A549 (cell line): ENCODE measurements at regions not wholly inside any gene's neighbourhood (a gene's known extent, or its start where the extent isn't known, plus 50 kb on each side); places are given as distances from the start of the nearest gene placed in this dataset.

Experiments
- ATAC-seq, 2 experiments: fragments of 200-7000 bp in 1 of 2; fragments of >200 bp in 1 of 2; cut with Nextera tagmentation in 1 of 2; cut with Tn5 transposase in 1 of 2; 3 replicates each; pipeline versions ENCODE4 v1.8.0 to v1.9.1; 2018 to 2020; ENCODE audit warnings: mild to moderate bottlenecking in 1 of 2, moderate library complexity in 1 of 2
- CTCF ChIA-PET: fragments of 300-600 bp; sonication (Branson Sonifier 250); formaldehyde crosslinking; extraction: SDS; loops from one replicate; lab custom pipeline; 2021; ENCODE audit warnings: antibody characterized with exemption, inconsistent platforms; lab: Yijun Ruan, JAX
- POLR2A ChIA-PET: fragments of 350-600 bp; formaldehyde crosslinking; extraction: SDS; loops from one replicate; lab custom pipeline; 2021; ENCODE audit warnings: antibody characterized with exemption, inconsistent platforms; lab: Yijun Ruan, JAX
- DNase-seq, 2 experiments: peaks; one replicate each; pipeline versions ENCODE4 v3.0.0 to v3.0.0-alpha.2; 2011 to 2016; ENCODE audit warnings: low read depth in 1 of 2, low spot score in 1 of 2
- FAIRE-seq: peaks from 2 replicates; lab custom pipeline; 2011; peaks lifted over from hg19 to GRCh38; lab: Jason Lieb, UNC
- H3K27ac ChIP-seq, 2 experiments: fragments of >200 bp; sonication (Bioruptor Twin); formaldehyde crosslinking; 3 replicates each; pipeline ENCODE4 v1.5.1; 2016 to 2017
- H3K4me1 ChIP-seq: fragments of >200 bp; sonication (Bioruptor Twin); formaldehyde crosslinking; 3 replicates; pipeline ENCODE4 v1.6.1; 2016
- H3K4me2 ChIP-seq: fragments of >200 bp; sonication (Bioruptor Twin); formaldehyde crosslinking; 3 replicates; pipeline ENCODE4 v1.6.1; 2016
- H3K4me3 ChIP-seq: fragments of >200 bp; sonication (Bioruptor Twin); formaldehyde crosslinking; 3 replicates; pipeline ENCODE4 v1.5.1; 2016
- H3K9me3 ChIP-seq: fragments of >200 bp; sonication (Bioruptor Twin); formaldehyde crosslinking; 3 replicates; pipeline ENCODE4 v1.6.1; 2016
- BHLHE40 ChIP-seq: IDR thresholded peaks from 2 replicates; pipeline ENCODE4 v1.6.1; 2012; ENCODE audit warnings: low read depth, low read length, inconsistent platforms
- CTCF ChIP-seq: fragments of >200 bp; sonication (Bioruptor Twin); formaldehyde crosslinking; IDR thresholded peaks from 3 replicates; pipeline ENCODE4 v1.5.1; 2016
- ELK1 ChIP-seq: fragments of 150-350 bp; IDR thresholded peaks from 2 replicates; pipeline ENCODE4 v1.6.1; 2014; ENCODE audit warnings: low read depth, mild to moderate bottlenecking, low read length
- ESRRA ChIP-seq: fragments of 150-350 bp; IDR thresholded peaks from 2 replicates; pipeline ENCODE4 v1.6.1; 2014; ENCODE audit warnings: mild to moderate bottlenecking, low read length, borderline replicate concordance
- FOXS1 ChIP-seq: fragments of 250-450 bp; sonication (Bioruptor Pico); IDR thresholded peaks from 2 replicates; pipeline ENCODE4 v1.5.0; 2020; ENCODE audit warnings: mild to moderate bottlenecking, moderate library complexity
- GATA3 ChIP-seq: IDR thresholded peaks from 2 replicates; pipeline ENCODE4 v1.6.1; 2012; ENCODE audit warnings: borderline replicate concordance
- HEYL ChIP-seq: fragments of 250-450 bp; sonication (Bioruptor Pico); IDR thresholded peaks from 2 replicates; pipeline ENCODE4 v1.8.0; 2021; ENCODE audit warnings: mild to moderate bottlenecking, moderate library complexity
- JUN ChIP-seq, 2 experiments: fragments of >200 bp; sonication (Bioruptor Twin); formaldehyde crosslinking; IDR thresholded peaks; 2 replicates in 1 of 2; 3 replicates in 1 of 2; pipeline ENCODE4 v1.6.1; 2016 to 2017
- JUNB ChIP-seq: fragments of >200 bp; sonication (Bioruptor Twin); formaldehyde crosslinking; IDR thresholded peaks from 2 replicates; pipeline ENCODE4 v1.6.1; 2016
- KDM5A ChIP-seq: fragments of 200-600 bp; sonication (generic); IDR thresholded peaks from 2 replicates; pipeline ENCODE4 v1.6.1; 2016; ENCODE audit warnings: antibody characterized with exemption, mild to moderate bottlenecking
- MAFK ChIP-seq: fragments of 450-650 bp; IDR thresholded peaks from 2 replicates; pipeline ENCODE4 v1.6.1; 2014; ENCODE audit not compliant: partially characterized antibody
- MYC ChIP-seq: IDR thresholded peaks from 2 replicates; pipeline ENCODE4 v1.6.1; 2012; ENCODE audit warnings: mild to moderate bottlenecking, inconsistent platforms, low read length, improper control_type of control experiment, borderline replicate concordance
- POLR2AphosphoS2 ChIP-seq: conservative IDR thresholded peaks from 2 replicates; pipeline ENCODE4 v1.6.1; 2012; ENCODE audit warnings: low read length, improper control_type of control experiment, inconsistent platforms
- RARB ChIP-seq: fragments of 250-450 bp; sonication (Bioruptor Pico); IDR thresholded peaks from 2 replicates; pipeline ENCODE4 v1.8.0; 2021; ENCODE audit warnings: mild to moderate bottlenecking, moderate library complexity
- SMC3 ChIP-seq: fragments of >200 bp; sonication (Bioruptor Twin); formaldehyde crosslinking; IDR thresholded peaks from 3 replicates; pipeline ENCODE4 v1.6.1; 2018; ENCODE audit warnings: inconsistent platforms
- USF2 ChIP-seq: fragments of 450-650 bp; IDR thresholded peaks from 2 replicates; pipeline ENCODE4 v1.6.1; 2014; ENCODE audit warnings: antibody characterized with exemption
- ZC3H11A ChIP-seq: fragments of 450-650 bp; IDR thresholded peaks from 2 replicates; pipeline ENCODE4 v1.6.1; 2014; ENCODE audit warnings: antibody characterized with exemption, mild to moderate bottlenecking
- ZNF302 ChIP-seq: fragments of 250-450 bp; sonication (Bioruptor Pico); IDR thresholded peaks from 2 replicates; pipeline ENCODE4 v1.9.0; 2021; ENCODE audit warnings: inconsistent platforms, mild to moderate bottlenecking, moderate library complexity
- ZSCAN20 ChIP-seq: fragments of 250-450 bp; sonication (Bioruptor Pico); IDR thresholded peaks from 2 replicates; pipeline ENCODE4 v1.8.0; 2022; ENCODE audit warnings: mild to moderate bottlenecking, moderate library complexity
- WGBS: methylation state at CpG from one replicate; pipeline ENCODE4 v1.1.6; 2017; ENCODE audit errors: missing lambda C conversion rate; 5-methylcytosine and 5-hydroxymethylcytosine counted together
- TF ChIP-seq, protein P1 (sequence below): IDR thresholded peaks from 2 replicates; pipeline ENCODE4 v1.6.1; 2012
- TF ChIP-seq, protein P2 (sequence below): fragments of 250-450 bp; sonication (Bioruptor Pico); IDR thresholded peaks from 2 replicates; pipeline ENCODE4 v1.5.0; 2021; ENCODE audit warnings: mild to moderate bottlenecking, moderate library complexity, borderline replicate concordance
- TF ChIP-seq, protein P3 (sequence below): IDR thresholded peaks from 2 replicates; pipeline ENCODE4 v1.6.1; 2012; ENCODE audit warnings: low read depth, borderline replicate concordance
- TF ChIP-seq, protein P4 (sequence below): fragments of >200 bp; sonication (Bioruptor Twin); formaldehyde crosslinking; IDR thresholded peaks from 3 replicates; pipeline ENCODE4 v1.6.1; 2016

- H3K4me3 ChIP-seq: no peak overlapping the region
- ChIA-PET POLR2A (no interaction called here), CTCF (interaction anchor here (0.6 kb wide), 1 partner anchor 219 kb away, joined by 3 read pairs; no protein-coding TSS in a partner anchor)
- WGBS: 30% methylated on average over 8 of the region's 8 CpGs
- TF ChIP-seq GATA3: no peak
- TF ChIP-seq, protein P1, sequence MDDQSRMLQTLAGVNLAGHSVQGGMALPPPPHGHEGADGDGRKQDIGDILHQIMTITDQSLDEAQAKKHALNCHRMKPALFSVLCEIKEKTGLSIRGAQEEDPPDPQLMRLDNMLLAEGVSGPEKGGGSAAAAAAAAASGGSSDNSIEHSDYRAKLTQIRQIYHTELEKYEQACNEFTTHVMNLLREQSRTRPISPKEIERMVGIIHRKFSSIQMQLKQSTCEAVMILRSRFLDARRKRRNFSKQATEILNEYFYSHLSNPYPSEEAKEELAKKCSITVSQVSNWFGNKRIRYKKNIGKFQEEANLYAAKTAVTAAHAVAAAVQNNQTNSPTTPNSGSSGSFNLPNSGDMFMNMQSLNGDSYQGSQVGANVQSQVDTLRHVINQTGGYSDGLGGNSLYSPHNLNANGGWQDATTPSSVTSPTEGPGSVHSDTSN: no peak
- no peak for TF ChIP-seq BHLHE40
- no peak for TF ChIP-seq CTCF
- TF ChIP-seq, protein P2, sequence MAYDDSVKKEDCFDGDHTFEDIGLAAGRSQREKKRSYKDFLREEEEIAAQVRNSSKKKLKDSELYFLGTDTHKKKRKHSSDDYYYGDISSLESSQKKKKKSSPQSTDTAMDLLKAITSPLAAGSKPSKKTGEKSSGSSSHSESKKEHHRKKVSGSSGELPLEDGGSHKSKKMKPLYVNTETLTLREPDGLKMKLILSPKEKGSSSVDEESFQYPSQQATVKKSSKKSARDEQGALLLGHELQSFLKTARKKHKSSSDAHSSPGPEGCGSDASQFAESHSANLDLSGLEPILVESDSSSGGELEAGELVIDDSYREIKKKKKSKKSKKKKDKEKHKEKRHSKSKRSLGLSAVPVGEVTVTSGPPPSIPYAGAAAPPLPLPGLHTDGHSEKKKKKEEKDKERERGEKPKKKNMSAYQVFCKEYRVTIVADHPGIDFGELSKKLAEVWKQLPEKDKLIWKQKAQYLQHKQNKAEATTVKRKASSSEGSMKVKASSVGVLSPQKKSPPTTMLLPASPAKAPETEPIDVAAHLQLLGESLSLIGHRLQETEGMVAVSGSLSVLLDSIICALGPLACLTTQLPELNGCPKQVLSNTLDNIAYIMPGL (CRISPR knock-in tag): no peak
- no peak for TF ChIP-seq FOXS1 (CRISPR knock-in tag)
- no peak for TF ChIP-seq SMC3
- no peak for TF ChIP-seq ZNF302 (CRISPR knock-in tag)
- TF ChIP-seq ESRRA: no peak
- no peak for TF ChIP-seq ELK1
- TF ChIP-seq MAFK: no peak
- TF ChIP-seq, protein P3, sequence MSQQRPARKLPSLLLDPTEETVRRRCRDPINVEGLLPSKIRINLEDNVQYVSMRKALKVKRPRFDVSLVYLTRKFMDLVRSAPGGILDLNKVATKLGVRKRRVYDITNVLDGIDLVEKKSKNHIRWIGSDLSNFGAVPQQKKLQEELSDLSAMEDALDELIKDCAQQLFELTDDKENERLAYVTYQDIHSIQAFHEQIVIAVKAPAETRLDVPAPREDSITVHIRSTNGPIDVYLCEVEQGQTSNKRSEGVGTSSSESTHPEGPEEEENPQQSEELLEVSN: no peak
- no peak for TF ChIP-seq MYC
- no peak for TF ChIP-seq KDM5A
- no peak overlapping the region for H3K27ac ChIP-seq
- FAIRE-seq: no peak
- no peak overlapping the region for H3K4me2 ChIP-seq
- H3K4me1 ChIP-seq: no peaks in the 10 kb centered on the region
- ATAC-seq: no peak
- DNase-seq: no peak
- no peaks in the 10 kb centered on the region for H3K9me3 ChIP-seq
These were observed 262.1 kb downstream of the MYCN start for GRCh38 chr2:16202266-16203020.

DNA sequence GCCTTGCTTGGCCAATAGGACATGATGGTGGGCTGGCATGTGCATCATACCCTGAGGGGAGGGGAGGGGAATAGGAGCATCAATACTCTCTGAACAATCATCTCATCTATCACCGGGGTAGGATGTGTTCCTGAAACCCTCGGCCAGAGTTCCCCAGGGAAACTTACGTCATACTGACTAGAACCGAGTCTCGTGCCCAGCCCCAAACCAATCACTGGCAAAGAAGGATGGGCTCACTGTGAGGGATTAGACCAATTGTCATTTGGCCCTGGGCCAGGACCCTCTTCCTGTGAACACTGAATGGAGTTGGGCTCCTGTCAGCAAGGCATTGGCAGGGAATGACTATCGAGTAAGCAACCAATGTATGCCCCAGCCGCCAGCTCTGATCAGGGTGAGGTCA is 261.5 kb downstream of the MYCN start:
- Histone ChIP-seq H3K4me1 (no peaks in the 10 kb centered on the region), H3K4me2 (no peak overlapping the region), H3K9me3 (no peaks in the 10 kb centered on the region), H3K4me3 (no peak overlapping the region), H3K27ac (no peak overlapping the region)
- WGBS: 62% methylated on average over 7 of the region's 7 CpGs
- CTCF ChIA-PET: no interaction called here
- DNase-seq (no peak), ATAC-seq (no peak), FAIRE-seq (no peak)
- POLR2A ChIA-PET: no interaction called here
- no peak for TF ChIP-seq JUNB
- no peak for TF ChIP-seq ZSCAN20 (CRISPR knock-in tag)
- no peak for TF ChIP-seq USF2
- no peak for TF ChIP-seq HEYL (CRISPR knock-in tag)
- TF ChIP-seq POLR2AphosphoS2: no peak
- no peak for TF ChIP-seq ZC3H11A
- no peak for TF ChIP-seq ELK1
- no peak for TF ChIP-seq JUN (IDR thresholded peaks at IDR 0.05)
- TF ChIP-seq RARB (CRISPR knock-in tag): no peak
- TF ChIP-seq, protein P4, sequence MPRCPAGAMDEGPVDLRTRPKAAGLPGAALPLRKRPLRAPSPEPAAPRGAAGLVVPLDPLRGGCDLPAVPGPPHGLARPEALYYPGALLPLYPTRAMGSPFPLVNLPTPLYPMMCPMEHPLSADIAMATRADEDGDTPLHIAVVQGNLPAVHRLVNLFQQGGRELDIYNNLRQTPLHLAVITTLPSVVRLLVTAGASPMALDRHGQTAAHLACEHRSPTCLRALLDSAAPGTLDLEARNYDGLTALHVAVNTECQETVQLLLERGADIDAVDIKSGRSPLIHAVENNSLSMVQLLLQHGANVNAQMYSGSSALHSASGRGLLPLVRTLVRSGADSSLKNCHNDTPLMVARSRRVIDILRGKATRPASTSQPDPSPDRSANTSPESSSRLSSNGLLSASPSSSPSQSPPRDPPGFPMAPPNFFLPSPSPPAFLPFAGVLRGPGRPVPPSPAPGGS: no peak
